Thyroid gland (tissue), 4 donors: ENCODE measurements at regions not wholly inside any gene's neighbourhood (a gene's known extent, or its start where the extent isn't known, plus 50 kb on each side); places are given as distances from the start of the nearest gene placed in this dataset.
"Not testable (repeated sequence)": the region's sequence is repeated elsewhere in the genome, so short reads cannot be mapped to it uniquely, and the experiment has no call there.

ENCODE experiments used
- DNase-seq, 2 donors: peaks; one replicate each; pipeline ENCODE4 v3.0.0-alpha.2; 2019
- H3K27ac ChIP-seq, 3 donors: fragments of 200-600 bp; sonication (generic); 1 replicate in 2 of 3; 2 replicates in 1 of 3; pipeline ENCODE4 v1.5.1; 2016 to 2019; ENCODE audit warnings: mild to moderate bottlenecking in 1 of 3, moderate library complexity in 1 of 3
- H3K27me3 ChIP-seq: fragments of 200-600 bp; sonication (generic); one replicate; pipeline ENCODE4 v1.5.1; 2019
- H3K36me3 ChIP-seq, 2 donors: fragments of 200-600 bp; sonication (generic); one replicate each; pipeline ENCODE4 v1.5.1; 2016 to 2019
- H3K4me1 ChIP-seq, 2 donors: fragments of 200-600 bp; sonication (generic); one replicate each; pipeline ENCODE4 v1.5.1; 2017 to 2019
- H3K4me3 ChIP-seq, 3 donors: fragments of 200-600 bp; sonication (generic); replicated peaks in 1 of 3; 1 replicate in 2 of 3; 2 replicates in 1 of 3; pipeline ENCODE4 v1.5.1; 2016; ENCODE audit warnings: mild to moderate bottlenecking in 1 of 3
- H3K9me3 ChIP-seq: fragments of 200-600 bp; sonication (generic); one replicate; pipeline ENCODE4 v1.5.1; 2017
- CTCF ChIP-seq, 6 experiments: fragments of 200-600 bp in 3 of 6; fragments of 450-650 bp in 3 of 6; sonication (generic) in 3 of 6; IDR thresholded peaks; one replicate each; pipeline ENCODE4 v1.5.1; 2016 to 2019; ENCODE audit warnings: antibody characterized with exemption in 6 of 6, mild to moderate bottlenecking in 2 of 6, inconsistent platforms in 1 of 6, moderate library complexity in 1 of 6
- POLR2A ChIP-seq, 2 donors: fragments of 450-650 bp; IDR thresholded peaks; one replicate each; pipeline ENCODE4 v1.6.1; 2017; ENCODE audit warnings: antibody characterized with exemption in 2 of 2, mild to moderate bottlenecking in 2 of 2, moderate library complexity in 1 of 2
- WGBS, 2 donors: methylation state at CpG; one replicate each; pipeline ENCODE4 v1.1.5; 2017; 5-methylcytosine and 5-hydroxymethylcytosine counted together
- intact Hi-C: fragments of 100-400 bp; cut with DNase I; formaldehyde crosslinking; loops from one replicate; pipeline ENCODE4 v1.15.1; 2023

GRCh38 chr3:82629937-82630336 lies 868.5 kb upstream of the GBE1 start:
- H3K9me3 ChIP-seq: no peaks in the 10 kb centered on the region
- no peak for TF ChIP-seq CTCF (IDR thresholded peaks at IDR 0.05)
- TF ChIP-seq POLR2A (IDR thresholded peaks at IDR 0.05): no peak
- intact Hi-C loops: no loop called here
- H3K36me3 ChIP-seq: no peaks in the 10 kb centered on the region
- no peaks in the 10 kb centered on the region for H3K4me1 ChIP-seq
- 91 to 92% methylated on average over 3 of the region's 3 CpGs for WGBS, 2 donors
- H3K4me3 ChIP-seq: no peak overlapping the region
- H3K27ac ChIP-seq: no peak overlapping the region
- no peaks in the 10 kb centered on the region for H3K27me3 ChIP-seq
- no peak for DNase-seq

GRCh38 chr3:82628385-82629014 lies 867.1 kb upstream of the GBE1 start:
- WGBS, 2 donors: 64 to 86% methylated on average over 4 of the region's 4 CpGs
- DNase-seq: no peak
- no peak overlapping the region for H3K4me3 ChIP-seq
- intact Hi-C loops: no loop called here
- no peaks in the 10 kb centered on the region for H3K27me3 ChIP-seq
- TF ChIP-seq POLR2A (IDR thresholded peaks at IDR 0.05) (no peak), CTCF (IDR thresholded peaks at IDR 0.05) (no peak)
- H3K4me1 ChIP-seq: no peaks in the 10 kb centered on the region
- no peaks in the 10 kb centered on the region for H3K9me3 ChIP-seq
- H3K27ac ChIP-seq: no peak overlapping the region
- H3K36me3 ChIP-seq: no peaks in the 10 kb centered on the region

- DNase-seq: no peak
- H3K27me3 ChIP-seq: no peaks in the 10 kb centered on the region
- WGBS, 2 donors: 86% methylated on average over 5 of the region's 5 CpGs
- no peak overlapping the region for H3K27ac ChIP-seq
- no peaks in the 10 kb centered on the region for H3K4me1 ChIP-seq
- intact Hi-C loops: no loop called here
- no peaks in the 10 kb centered on the region for H3K9me3 ChIP-seq
- H3K36me3 ChIP-seq: no peaks in the 10 kb centered on the region
- no peak overlapping the region for H3K4me3 ChIP-seq
- TF ChIP-seq POLR2A (IDR thresholded peaks at IDR 0.05) (no peak), CTCF (IDR thresholded peaks at IDR 0.05) (no peak)
These were observed 866.3 kb upstream of the GBE1 start for GRCh38 chr3:82627733-82628132.

GRCh38 chr3:82620744-82621143 lies 859.3 kb upstream of the GBE1 start:
- DNase-seq, H3K4me1 ChIP-seq, intact Hi-C loops, H3K27me3 ChIP-seq, H3K9me3 ChIP-seq, H3K27ac ChIP-seq, H3K36me3 ChIP-seq, H3K4me3 ChIP-seq: not testable (repeated sequence)
- 86 to 88% methylated on average over 3 of the region's 3 CpGs for WGBS, 2 donors

- Histone ChIP-seq H3K4me1 (no peaks in the 10 kb centered on the region), H3K27ac (no peak overlapping the region), H3K36me3 (no peaks in the 10 kb centered on the region), H3K4me3 (no peak overlapping the region), H3K9me3 (no peaks in the 10 kb centered on the region), H3K27me3 (no peaks in the 10 kb centered on the region)
- DNase-seq: no peak
- TF ChIP-seq POLR2A (IDR thresholded peaks at IDR 0.05) (no peak), CTCF (IDR thresholded peaks at IDR 0.05) (no peak)
- intact Hi-C loops: no loop called here
These were observed 857.1 kb upstream of the GBE1 start for GRCh38 chr3:82618594-82618993.

GRCh38 chr3:82610236-82610635 lies 848.8 kb upstream of the GBE1 start:
- TF ChIP-seq POLR2A (IDR thresholded peaks at IDR 0.05): no peak
- TF ChIP-seq CTCF (IDR thresholded peaks at IDR 0.05): no peak
- Histone ChIP-seq H3K27me3 (no peaks in the 10 kb centered on the region), H3K27ac (no peak overlapping the region), H3K4me1 (no peaks in the 10 kb centered on the region), H3K36me3 (no peaks in the 10 kb centered on the region), H3K9me3 (no peaks in the 10 kb centered on the region), H3K4me3 (no peak overlapping the region)
- DNase-seq: no peak
- 54 to 68% methylated on average over 1 of the region's 1 CpG for WGBS, 2 donors
- intact Hi-C loops: no loop called here
